Lung (tissue), 11 donors: ENCODE measurements at regions not wholly inside any gene's neighbourhood (a gene's known extent, or its start where the extent isn't known, plus 50 kb on each side); places are given as distances from the start of the nearest gene placed in this dataset.

Source experiments
- ATAC-seq: fragments of 200-7000 bp; cut with Tn5 transposase; one replicate; pipeline ENCODE4 v1.9.1; 2020; ENCODE audit warnings: moderate number of reproducible peaks; ENCODE audit not compliant: insufficient read depth, low FRiP score
- DNase-seq, 3 donors: peaks; one replicate each; pipeline ENCODE4 v3.0.0-alpha.2; 2013 to 2017
- H3K27ac ChIP-seq, 2 donors: one replicate each; pipeline ENCODE4 v1.5.1; 2013; ENCODE audit warnings: mild to moderate bottlenecking in 2 of 2, moderate library complexity in 2 of 2, control low read depth in 1 of 2, inconsistent platforms in 1 of 2, low read depth in 1 of 2, low read length in 1 of 2
- H3K27me3 ChIP-seq, 3 donors: one replicate each; pipeline ENCODE4 v1.5.1; 2013; ENCODE audit warnings: low read length in 2 of 3; ENCODE audit not compliant: control insufficient read depth in 3 of 3, insufficient read depth in 3 of 3
- H3K36me3 ChIP-seq, 4 donors: one replicate each; pipeline ENCODE4 v1.5.1; 2013; ENCODE audit warnings: low read length in 4 of 4, mild to moderate bottlenecking in 1 of 4, moderate library complexity in 1 of 4; ENCODE audit not compliant: control insufficient read depth in 4 of 4, insufficient read depth in 4 of 4
- H3K4me1 ChIP-seq, 5 donors: one replicate each; pipeline ENCODE4 v1.5.1; 2013; ENCODE audit warnings: low read length in 5 of 5, mild to moderate bottlenecking in 2 of 5, moderate library complexity in 1 of 5; ENCODE audit not compliant: control insufficient read depth in 5 of 5, insufficient read depth in 5 of 5
- H3K4me3 ChIP-seq: one replicate; pipeline ENCODE4 v1.5.1; 2013; ENCODE audit warnings: mild to moderate bottlenecking, control low read depth, moderate library complexity
- H3K9ac ChIP-seq, 2 donors: one replicate each; pipeline ENCODE4 v1.5.1; 2013; ENCODE audit warnings: low read length in 2 of 2, control low read depth in 1 of 2; ENCODE audit not compliant: insufficient read depth in 1 of 2
- H3K9me3 ChIP-seq, 4 donors: one replicate each; pipeline ENCODE4 v1.5.1; 2013; ENCODE audit warnings: low read length in 3 of 4, mild to moderate bottlenecking in 1 of 4, moderate library complexity in 1 of 4; ENCODE audit not compliant: control insufficient read depth in 4 of 4, insufficient read depth in 3 of 4
- CTCF ChIP-seq: IDR thresholded peaks from 2 replicates; pipeline ENCODE4 v1.5.1; 2012; ENCODE audit warnings: mild to moderate bottlenecking; ENCODE audit errors: control extremely low read depth, extremely low read depth
- WGBS, 2 donors: extraction: QIAGEN DNeasy Blood & Tissue Kit; methylation state at CpG; one replicate each; pipeline ENCODE4 v1.1.7; 2013; 5-methylcytosine and 5-hydroxymethylcytosine counted together
- donor health status: control.
- donor health status: control.
- donor health status: Bipolar disorder and iron deficiency.
- donor health status: healthy.
- donor health status: DM: yes; HTN: yes; CAD: no.

DNA sequence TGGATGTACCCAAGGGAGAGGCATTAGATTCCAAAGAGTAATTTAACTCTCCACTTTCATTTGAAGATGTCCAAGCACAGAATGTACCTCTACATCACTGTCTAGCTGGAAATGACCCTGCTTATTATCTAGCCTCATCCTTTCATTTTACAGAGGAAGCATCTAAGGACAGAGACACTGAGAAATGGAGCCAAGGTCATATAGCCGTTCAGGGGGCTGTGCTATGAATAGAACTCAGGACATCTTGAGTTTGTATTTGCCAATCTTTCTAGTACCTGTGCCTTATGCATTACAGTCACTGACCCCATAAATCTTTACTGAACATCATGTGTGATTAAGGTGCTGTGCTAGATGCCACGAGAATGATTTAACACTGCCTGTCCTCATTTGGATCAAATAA, 138.2 kb upstream of the SPTLC3 start:
- Histone ChIP-seq H3K27ac (no peak overlapping the region), H3K9ac (no peak overlapping the region), H3K27me3 (no peaks in the 10 kb centered on the region), H3K9me3 (no peaks in the 10 kb centered on the region), H3K36me3 (no peaks in the 10 kb centered on the region), H3K4me1 (no peaks in the 10 kb centered on the region), H3K4me3 (no peak overlapping the region)
- DNase-seq = no peak
- no peak for ATAC-seq
- 68 to 73% methylated on average over 2 of the region's 2 CpGs for WGBS, 2 donors
- TF ChIP-seq CTCF = no peak

GRCh38 chr20:12874933-12875332, 133.8 kb upstream of the SPTLC3 start:
- no peak for TF ChIP-seq CTCF
- ATAC-seq = no peak

DNA sequence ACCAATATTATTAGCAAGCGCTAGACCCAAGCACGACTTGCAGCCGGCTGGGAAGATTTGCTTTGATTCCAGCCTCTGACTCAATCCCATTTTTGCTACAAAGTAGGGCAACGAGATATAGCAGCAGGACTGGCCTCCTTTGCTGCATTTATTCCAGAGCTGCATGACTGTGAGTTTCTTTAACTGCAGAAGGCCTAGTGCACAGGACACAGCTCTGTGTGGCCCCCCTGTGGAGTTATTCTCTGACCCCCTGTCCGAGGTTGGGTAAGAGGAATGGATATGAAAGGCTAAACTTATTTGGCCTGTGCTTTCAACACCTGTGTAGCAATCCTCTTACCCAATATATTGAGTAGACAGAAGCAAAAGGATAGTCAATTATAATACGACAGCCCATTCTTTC, 133.3 kb upstream of the SPTLC3 start:
- 63 to 69% methylated on average over 6 of the region's 6 CpGs for WGBS, 2 donors
- Histone ChIP-seq H3K9ac (no peak overlapping the region), H3K4me3 (no peak overlapping the region), H3K9me3 (no peaks in the 10 kb centered on the region), H3K27ac (no peak overlapping the region), H3K36me3 (no peaks in the 10 kb centered on the region), H3K27me3 (no peaks in the 10 kb centered on the region), H3K4me1 (no peaks in the 10 kb centered on the region)
- TF ChIP-seq CTCF = no peak
- no peak for DNase-seq
- ATAC-seq = no peak

More at GRCh38 chr20:12874933-12875332, 133.8 kb upstream of the SPTLC3 start:
- Histone ChIP-seq H3K27me3 (no peaks in the 10 kb centered on the region), H3K36me3 (no peaks in the 10 kb centered on the region), H3K9me3 (no peaks in the 10 kb centered on the region), H3K9ac (no peak overlapping the region), H3K4me3 (no peak overlapping the region), H3K27ac (no peak overlapping the region), H3K4me1 (no peaks in the 10 kb centered on the region)
- no peak for DNase-seq
- WGBS, 2 donors = 86 to 87% methylated on average over 4 of the region's 4 CpGs

GRCh38 chr20:12882832-12883506, 125.8 kb upstream of the SPTLC3 start:
- Histone ChIP-seq H3K9me3 (no peaks in the 10 kb centered on the region), H3K27me3 (no peaks in the 10 kb centered on the region), H3K27ac (no peak overlapping the region), H3K4me3 (no peak overlapping the region), H3K9ac (no peak overlapping the region), H3K36me3 (no peaks in the 10 kb centered on the region), H3K4me1 (peaks cover 0 to 7% (median 0%) of the 10 kb centered on the region in 5 donors)
- DNase-seq (no peak), ATAC-seq (no peak)
- WGBS, 2 donors = 85 to 96% methylated on average over 1 of the region's 1 CpG
- TF ChIP-seq CTCF = no peak
